ENCODE measurements at regions not wholly inside any gene's neighbourhood (a gene's known extent, or its start where the extent isn't known, plus 50 kb on each side); places are given as distances from the start of the nearest gene placed in this dataset.
"Not testable (repeated sequence)": the region's sequence is repeated elsewhere in the genome, so short reads cannot be mapped to it uniquely, and the experiment has no call there.

DNA sequence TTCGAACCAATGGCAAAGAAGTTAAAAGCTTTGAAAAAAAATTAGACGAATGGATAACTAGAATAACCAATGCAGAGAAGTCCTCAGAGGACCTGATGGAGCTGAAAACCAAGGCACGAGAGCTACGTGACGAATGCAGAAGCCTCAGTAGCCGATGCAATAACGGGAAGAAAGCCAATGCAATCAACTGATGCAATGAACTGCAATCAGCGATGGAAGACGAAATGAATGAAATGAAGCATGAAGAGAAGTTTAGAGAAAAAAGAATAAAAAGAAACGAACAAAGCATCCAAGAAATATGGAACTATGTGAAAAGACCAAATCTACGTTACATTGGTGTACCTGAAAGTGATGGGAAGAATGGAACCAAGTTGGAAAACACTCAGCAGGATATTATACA lies 52.6 kb upstream of the MRPS30 start:
- not testable (repeated sequence) for DNase-seq (ENCODE audit: low spot score)

DNA sequence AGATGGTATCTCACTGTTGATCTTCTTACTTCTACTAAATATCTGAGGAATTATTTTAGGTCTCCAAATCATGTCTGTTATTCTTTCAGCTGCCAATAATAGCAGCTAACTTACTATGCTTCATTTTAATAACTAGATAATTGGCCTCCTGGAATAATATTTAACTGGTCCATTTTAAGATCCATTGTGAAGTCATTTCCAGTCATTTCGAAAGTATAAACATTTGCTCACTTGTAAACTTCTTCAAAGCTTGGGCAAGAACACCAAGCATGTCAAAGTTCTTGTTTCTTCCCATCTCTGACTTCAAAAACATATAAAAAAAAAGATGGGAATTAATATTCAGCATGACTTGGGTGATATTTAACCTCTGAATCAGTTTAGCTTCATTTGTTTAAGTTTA lies 61.4 kb upstream of the MRPS30 start:
- DNase-seq (ENCODE audit: low spot score): no peak

DNA sequence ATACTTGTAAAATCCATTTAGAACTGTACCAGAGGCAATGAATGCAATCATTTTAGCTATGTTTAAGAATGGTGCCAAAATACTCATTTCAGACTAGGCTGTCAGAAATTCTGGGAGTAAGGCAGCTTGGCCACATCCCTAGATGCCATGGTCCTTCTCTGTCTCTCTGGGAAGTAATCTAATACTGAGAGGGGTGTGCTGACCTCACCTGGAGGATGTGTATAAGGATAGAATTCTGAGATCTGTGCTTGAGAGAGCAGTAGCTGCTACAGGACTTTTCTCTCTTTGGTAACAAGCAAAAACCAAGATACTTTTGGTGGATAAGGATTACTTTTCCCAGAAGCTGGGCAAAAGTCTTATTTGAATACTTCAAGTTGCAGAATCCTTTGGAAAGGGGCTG lies 68.1 kb upstream of the MRPS30 start:
- peak; percentile 3 for DNase-seq (ENCODE audit: low spot score)

DNA sequence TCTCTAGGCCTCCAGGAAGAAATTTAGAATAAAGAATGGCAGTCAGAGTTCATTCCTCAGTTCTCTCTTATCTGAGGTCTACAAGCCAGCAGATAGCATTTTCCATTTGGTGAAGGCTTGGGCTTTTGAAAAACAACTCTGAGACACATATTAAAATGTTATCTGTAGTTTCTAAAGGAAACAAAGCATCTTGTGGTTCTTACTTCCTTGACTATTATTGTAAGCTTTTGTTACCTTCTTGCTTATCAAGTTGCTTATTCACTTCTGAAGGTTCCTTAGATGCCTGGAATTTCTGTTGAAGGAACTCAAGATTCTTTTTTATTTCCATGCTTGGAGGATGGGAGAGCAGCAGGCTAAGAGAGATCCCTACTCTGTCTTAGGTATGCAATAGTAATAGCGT lies 79.2 kb upstream of the MRPS30 start:
- DNase-seq (ENCODE audit: low spot score): no peak

DNA sequence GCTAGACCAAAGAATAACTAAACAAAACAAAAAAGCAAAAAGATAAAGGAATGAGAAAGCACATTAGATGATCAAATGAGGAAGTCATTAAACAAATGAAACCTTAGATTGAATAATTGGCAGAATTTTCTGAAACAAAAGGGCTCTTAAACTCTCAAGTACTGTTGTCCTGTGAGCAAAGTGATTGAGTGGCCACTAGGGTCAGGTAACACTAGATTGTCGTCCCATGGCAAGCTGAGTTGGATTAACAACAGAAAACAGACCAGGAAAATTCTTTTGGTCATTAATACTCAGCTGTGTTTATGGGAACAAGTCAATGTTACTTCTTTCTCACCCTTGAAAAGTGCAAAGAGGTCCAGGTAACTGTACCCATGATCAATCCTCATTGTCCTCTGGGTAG lies 81.6 kb upstream of the MRPS30 start:
- no peak for DNase-seq (ENCODE audit: low spot score)

DNA sequence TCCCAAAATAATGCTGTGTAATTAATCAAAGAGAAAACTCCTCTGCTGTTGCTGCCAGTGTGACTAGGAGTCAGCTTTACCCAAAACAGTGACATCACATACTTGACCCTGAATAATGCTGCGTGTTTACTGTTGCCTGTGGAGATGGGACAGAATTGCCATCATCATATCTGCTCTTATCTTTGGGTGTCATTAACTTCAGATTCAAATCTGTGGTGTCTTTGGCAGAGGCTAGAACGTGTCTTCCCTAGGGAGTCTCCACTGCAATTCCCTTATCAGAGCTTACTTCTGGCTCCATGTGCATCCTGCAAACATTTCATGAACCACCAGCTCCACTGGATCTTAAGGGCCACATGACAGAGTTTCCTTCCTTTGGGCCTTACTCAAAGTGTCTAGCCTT lies 88.9 kb upstream of the MRPS30 start:
- no peak for DNase-seq (ENCODE audit: low spot score)

DNA sequence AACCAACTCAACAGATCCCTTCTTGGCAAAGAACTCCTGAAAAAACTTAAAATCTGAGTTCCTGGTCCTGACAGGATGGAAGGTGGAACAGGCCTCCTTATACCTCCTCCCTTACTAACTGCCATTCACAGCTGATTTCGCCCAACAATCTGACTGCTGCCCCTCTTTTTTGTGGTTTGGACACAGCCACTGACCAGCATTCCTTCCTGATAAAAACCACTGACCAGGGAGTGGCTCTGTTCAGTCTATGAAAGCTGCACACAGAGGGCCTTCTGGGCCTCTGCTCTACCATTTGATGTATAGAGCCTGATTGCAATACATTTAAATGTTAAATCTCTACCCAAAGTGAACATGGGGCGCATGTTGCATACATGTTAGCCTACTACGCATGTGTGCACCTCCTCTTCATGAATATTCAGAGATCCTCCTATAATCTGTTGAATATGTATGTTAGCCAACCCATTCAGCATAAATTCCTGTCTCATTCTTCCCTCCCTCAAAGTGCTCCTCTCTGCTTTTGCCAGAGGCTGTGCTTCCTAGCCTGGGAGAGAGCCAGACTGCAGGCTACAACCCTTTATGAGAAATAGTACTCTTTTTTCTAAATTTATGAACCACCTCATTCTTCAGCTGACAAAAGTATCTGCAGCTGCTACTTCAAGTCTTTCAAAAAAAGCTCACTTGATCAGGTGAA lies 93.7 kb upstream of the MRPS30 start:
- DNase-seq (ENCODE audit: low spot score): no peak

DNA sequence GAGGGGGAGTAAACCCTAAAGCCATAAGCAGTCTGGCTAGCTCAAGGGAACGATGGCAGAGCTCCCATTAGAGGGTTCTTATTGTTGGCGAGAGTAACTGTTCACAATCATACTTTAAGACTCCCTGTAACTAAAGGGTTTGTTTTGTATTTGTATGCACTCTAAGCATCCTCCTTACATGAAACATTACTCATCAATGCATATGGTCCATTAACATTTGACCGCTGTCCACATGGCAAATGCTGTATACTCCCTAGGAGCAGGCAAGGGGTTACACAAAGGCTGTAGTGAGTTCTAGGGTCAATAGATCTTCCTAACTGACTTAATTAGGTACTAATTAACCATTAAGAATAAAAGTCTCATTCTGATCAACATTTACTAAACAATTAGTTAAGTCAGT lies 95.3 kb upstream of the MRPS30 start:
- no peak for DNase-seq (ENCODE audit: low spot score)

DNA sequence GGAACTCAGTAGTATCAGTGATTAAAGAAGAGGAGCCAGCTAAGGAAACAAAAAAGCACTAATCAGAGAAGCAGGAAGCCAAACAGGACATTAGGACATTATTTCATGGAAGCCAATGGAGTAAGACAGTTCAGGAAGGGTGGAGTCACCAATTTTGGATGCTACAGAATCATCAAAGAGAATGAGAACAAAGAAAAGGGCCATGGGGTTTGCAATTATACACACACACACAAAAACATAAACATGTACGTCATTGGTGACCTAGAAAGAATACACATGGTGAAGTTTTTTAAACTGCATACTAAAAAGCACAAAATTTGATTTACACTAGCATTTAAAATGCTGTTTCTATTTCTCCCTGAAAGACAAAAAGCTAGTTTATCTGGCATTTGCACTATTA lies 96.8 kb upstream of the MRPS30 start:
- DNase-seq (ENCODE audit: low spot score): no peak

DNA sequence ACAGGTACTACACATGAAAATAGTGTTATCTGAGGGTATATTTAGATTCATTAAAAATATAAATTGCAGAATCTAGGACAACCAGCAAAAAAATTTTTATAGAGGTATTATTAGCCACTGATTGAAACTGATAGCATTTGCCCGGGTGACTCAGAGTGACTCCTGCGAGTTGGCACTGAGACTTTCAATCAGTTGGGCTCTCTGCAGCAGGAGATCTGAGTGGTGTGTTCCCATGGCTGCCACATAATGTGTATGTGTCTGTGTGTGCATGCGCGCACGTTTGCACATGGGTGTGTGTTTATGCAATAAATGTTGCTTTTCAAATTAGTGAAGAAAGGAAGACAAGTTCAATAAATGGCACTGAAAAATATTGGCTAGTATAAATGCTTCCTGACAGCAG lies 100.1 kb upstream of the MRPS30 start:
- DNase-seq (ENCODE audit: low spot score): no peak

DNA sequence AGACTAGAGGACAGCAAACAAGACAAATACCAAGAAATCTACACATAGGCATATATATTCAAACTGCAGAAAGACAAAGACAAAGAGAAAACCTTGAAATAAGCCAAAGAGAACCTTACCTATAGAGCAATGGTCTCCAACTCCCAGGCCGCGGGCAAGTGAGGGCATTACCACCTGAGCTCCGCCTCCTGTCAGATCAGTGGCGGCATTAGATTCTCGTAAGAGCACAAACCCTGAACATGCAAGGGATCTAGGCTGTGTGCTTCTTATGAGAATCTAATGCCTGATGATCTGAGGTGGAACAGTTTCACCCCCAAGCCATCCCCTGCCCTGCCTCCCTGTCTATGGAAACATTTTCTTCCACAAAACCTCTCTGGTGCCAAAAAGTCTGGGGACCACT lies 101.0 kb upstream of the MRPS30 start:
- DNase-seq (ENCODE audit: low spot score): no peak

DNA sequence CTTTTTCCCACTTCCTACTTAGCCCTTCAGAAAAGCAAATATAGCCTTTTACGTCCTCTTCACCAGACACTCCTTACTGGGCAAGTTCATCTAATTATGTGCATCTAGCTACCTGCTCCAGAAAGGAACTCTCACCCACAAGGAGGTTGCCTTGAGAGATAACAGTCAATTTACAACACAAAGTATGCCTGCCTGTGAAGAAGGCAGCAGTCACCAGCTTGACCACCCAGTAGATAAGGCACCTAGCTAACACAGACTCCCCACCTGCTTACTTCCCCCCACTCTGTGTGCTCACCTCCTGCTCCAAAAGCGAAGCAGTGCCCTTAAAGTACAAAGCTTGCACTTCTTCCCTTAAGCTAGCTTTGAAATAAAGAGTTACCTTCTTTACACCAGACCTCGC lies 111.7 kb upstream of the MRPS30 start:
- DNase-seq (ENCODE audit: low spot score): no peak

DNA sequence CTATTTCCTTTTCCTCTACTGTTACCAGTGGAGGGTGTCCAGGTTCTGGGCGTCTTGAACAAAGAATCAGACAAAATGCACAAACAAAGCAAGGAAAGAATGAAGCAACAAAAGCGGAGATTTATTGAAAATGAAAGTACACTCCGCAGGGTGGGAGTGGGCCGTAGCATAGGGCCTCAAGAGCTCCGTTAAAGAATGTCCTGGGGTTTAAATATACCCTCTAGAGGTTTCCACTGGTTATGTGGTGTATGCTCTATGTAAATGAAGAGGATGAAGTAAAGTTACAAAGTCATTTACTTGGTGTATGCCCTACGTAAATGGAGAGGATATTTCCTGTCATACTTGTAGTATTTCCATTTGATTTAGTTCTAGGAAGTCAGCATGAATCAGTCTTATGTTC lies 113.5 kb upstream of the MRPS30 start:
- no peak for DNase-seq (ENCODE audit: low spot score)

DNA sequence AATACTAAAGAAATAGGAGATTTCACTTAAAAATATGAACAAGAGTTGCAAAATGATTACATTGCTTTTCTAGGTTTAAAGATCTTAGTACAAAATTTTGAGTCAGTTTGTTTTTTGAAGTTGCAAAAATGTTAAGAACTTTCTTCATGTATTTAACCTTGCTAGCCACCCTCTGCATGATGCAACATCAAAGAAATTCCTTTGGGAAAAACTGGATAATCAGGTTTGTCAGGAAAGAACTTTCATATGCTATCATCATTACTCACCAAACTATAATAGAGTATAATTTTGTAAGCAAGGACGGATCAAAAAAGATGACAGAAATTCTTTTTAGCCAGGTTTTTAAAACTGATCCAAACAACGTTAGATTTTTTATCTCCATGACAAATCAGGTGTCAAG lies 116.9 kb upstream of the MRPS30 start:
- DNase-seq (ENCODE audit: low spot score): peak; percentile 66

DNA sequence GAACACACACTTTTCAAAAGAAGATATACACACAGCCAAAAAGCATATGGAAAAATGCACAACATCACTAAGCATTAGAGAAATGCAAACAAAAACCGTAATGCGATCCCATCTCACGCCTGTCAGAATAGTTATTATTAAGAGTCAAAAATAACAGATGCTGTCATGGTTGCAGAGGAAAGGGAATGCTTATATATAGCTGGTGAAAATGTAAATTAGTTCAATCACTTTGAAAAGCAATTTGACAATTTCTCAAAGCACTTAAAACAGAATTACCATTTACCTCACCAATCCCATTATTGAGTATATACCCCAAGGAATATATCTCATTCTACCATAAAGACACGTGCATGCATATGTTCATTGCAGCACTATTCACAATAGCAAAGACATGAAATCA lies 126.8 kb upstream of the MRPS30 start:
- no peak for DNase-seq (ENCODE audit: low spot score)

DNA sequence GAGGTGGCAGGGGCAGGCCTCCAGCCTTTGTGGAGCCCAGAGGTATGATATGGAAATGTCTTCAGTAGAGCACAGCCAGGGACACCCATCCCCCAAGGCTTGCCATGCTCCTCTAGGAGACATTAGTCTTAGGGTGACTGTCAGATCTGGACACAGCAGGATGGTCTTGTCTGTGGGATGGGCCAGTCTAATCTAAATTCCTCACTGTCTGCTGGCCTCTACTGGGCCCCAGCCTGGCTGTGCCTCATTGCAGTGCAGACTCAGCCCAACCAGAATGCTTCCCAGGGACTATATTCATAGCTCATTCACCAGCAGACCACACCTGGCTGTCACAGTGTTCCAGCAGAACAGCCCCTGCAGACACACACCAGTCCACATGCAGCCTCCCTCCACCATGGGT lies 129.5 kb upstream of the MRPS30 start:
- DNase-seq (ENCODE audit: low spot score): no peak

DNA sequence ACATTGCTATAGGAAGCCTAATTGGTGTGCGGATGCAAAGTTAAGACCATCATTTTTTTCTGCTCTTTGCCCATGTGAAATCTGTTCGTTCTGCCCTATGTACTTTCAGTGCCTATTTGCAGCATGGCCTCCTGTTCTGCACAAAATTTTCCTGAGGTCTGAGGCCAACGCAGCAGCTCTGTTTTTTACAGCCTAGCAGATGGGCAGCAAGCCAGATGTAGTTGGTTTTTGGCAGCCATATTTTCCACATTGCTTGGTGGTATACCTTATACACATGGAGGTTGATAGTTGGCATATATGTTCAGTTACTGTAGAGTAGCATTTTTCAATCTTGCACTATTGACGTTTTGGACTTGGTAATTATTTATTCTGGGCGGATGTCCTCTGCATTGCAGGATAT lies 133.5 kb upstream of the MRPS30 start:
- no peak for DNase-seq (ENCODE audit: low spot score)

DNA sequence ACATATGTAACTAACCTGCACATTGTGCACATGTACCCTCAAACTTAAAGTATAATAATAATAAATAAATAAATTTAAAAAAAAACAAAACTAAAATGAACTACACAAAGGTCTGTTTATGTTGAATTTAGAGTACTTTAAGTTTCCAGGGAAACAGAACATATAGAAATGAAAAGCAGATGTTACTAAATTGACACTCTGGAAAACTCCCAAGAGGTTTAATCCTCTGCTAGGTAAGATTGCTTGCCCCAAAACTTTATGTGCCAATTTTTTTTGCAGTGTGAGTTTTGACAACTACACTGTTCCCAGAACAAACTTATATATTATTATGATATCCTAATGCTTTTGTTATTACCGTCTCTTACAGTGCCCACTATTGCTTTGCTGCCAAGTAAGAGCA lies 134.3 kb upstream of the MRPS30 start:
- no peak for DNase-seq (ENCODE audit: low spot score)

DNA sequence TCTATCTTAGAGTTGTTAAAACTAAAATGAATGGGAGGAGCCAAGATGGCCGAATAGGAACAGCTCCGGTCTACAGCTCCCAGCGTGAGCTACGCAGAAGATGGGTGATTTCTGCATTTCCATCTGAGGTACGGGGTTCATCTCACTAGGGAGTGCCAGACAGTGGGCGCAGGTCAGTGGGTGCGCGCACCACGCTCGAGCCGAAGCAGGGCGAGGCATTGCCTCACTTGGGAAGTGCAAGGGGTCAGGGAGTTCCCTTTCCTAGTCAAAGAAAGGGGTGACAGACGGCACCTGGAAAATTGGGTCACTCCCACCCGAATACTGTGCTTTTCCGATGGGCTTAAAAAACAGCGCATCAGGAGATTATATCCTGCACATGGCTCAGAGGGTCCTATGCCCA lies 140.3 kb upstream of the MRPS30 start:
- not testable (repeated sequence) for DNase-seq (ENCODE audit: low spot score)

DNA sequence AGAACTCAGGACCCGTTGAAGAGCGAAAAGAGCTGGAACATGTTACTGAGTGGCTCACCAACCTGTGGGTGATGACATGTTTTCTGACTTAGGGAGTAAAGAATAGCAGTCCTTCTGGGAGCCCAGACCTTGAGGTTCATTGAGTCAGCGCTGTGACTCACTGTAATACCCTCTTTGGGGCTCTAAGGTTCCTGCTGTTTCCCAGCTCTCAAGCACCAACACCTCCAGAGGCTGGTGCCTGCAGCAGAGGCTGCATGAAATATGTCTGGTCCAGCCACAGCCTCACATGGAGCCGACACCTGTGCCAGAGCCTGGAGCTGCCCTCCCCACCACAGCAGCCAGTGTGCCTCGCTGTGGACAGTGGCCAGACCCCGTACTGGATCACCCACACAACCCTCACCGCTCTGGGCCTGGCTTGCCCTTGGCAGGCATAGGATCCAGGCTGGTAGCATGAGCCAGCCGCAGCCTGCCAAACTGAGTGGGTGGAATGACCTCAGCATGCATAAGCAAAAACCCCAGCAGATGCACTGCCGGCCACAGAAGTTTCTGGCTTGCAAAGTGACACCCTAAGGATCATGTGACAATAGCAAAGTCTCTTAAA lies 143.5 kb upstream of the MRPS30 start:
- DNase-seq (ENCODE audit: low spot score): no peak

DNA sequence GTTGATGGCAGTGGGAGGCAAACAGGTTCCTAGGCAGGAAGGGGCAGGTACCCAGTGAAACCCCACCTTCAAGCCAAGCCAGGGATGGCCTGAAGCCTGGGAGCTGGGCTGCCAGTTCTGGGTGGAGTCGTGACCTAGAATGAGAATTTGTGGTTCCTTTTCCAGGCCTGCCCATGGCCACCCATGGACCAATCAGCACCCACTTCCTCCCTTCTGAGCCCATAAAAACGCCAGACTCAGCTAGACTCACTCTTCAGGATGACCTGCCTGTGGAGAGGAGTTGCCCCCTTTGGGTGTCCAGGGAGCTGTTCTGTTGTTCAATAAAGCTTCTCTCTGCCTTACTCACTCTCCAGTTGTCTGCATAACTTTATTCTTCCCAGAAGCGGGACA lies 144.0 kb upstream of the MRPS30 start:
- DNase-seq (ENCODE audit: low spot score): no peak

DNA sequence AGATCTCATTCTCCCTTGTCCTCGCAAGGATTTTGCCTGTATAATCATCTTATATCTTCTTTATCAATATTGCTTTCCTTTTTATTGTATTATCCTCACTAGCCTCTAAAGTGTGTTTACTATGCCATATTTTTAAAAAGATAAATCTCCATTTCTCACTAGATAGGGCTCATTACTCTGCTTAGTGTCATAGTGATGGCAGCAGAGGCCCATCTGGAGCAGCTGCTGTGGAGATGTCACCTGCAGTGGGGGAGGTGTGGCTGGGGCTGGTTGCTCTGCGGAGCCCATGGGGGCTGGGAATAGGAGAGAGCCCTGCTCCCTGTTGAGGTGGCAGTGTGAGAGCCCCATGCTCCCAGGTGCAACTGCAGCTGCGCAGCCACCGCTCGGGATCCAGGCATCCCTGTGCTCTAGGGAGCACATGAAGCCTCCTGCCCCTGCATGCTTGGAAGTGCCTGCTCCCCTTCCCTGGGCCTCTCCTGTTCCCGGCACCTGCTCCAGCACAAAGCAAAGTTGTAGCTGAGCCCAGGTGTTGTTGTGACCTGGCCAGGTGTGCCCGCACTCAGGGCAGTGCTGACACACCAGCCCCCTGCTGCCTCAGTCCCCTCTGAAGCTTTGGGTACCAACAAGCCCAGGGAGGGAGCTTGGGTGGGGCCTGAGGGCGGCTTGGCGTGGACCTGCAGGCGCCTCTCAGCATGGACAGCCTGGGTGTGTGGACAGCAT lies 144.6 kb upstream of the MRPS30 start:
- DNase-seq (ENCODE audit: low spot score): no peak

DNA sequence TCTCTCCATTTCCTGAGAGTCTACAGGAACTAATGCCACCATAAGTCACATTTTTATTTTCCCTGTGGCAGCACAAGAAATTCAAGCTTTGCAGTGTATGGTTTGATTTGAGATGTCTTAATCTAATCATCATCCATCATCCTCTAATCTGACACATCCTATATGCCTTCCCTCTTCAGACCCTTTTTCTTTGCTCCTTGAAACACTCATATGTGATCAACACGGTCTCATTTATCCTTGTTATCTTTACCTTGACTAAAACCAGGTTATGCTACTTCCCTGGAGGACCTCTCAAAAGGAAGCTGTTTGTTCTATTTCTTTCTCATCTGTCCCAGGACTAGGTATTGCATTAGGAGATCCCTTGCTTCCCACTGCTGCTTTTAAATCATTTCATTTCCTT lies 146.9 kb upstream of the MRPS30 start:
- no peak for DNase-seq (ENCODE audit: low spot score)
